NOMO-1 treated with DMSO at 0.1 percent for 48 hours (cell line): ENCODE measurements at regions not wholly inside any gene's neighbourhood (a gene's known extent, or its start where the extent isn't known, plus 50 kb on each side); places are given as distances from the start of the nearest gene placed in this dataset.
"Not testable (repeated sequence)": the region's sequence is repeated elsewhere in the genome, so short reads cannot be mapped to it uniquely, and the experiment has no call there.

Experiments used
- DNase-seq: peaks from one replicate; lab custom pipeline; 2025; ENCODE audit not compliant: unreplicated experiment; lab: John Stamatoyannopoulos, UW

- DNase-seq, result not testable (repeated sequence)
These were observed 459.0 kb upstream of the HTR1E start for GRCh38 chr6:86478316-86478715.

- no peak for DNase-seq
These were observed 459.7 kb upstream of the HTR1E start for GRCh38 chr6:86477500-86478148.

- no peak for DNase-seq
These were observed 461.0 kb upstream of the HTR1E start for GRCh38 chr6:86476311-86476710.

GRCh38 chr6:86474081-86474480 lies 463.2 kb upstream of the HTR1E start:
- DNase-seq, result no peak

- no peak for DNase-seq
These were observed 465.5 kb upstream of the HTR1E start for GRCh38 chr6:86471791-86472190.

- DNase-seq, result no peak
These were observed 477.4 kb upstream of the HTR1E start for GRCh38 chr6:86459978-86460377.

GRCh38 chr6:86456821-86457220 lies 480.5 kb upstream of the HTR1E start:
- DNase-seq, result no peak

- no peak for DNase-seq
These were observed 484.1 kb upstream of the HTR1E start for GRCh38 chr6:86453232-86453631.

GRCh38 chr6:86448398-86448797 lies 488.9 kb upstream of the HTR1E start:
- no peak for DNase-seq

- no peak for DNase-seq
These were observed 496.7 kb upstream of the HTR1E start for GRCh38 chr6:86440608-86441007.

GRCh38 chr6:86423571-86423970 lies 513.8 kb upstream of the HTR1E start:
- DNase-seq, result no peak

GRCh38 chr6:86412057-86412456 lies 525.3 kb upstream of the HTR1E start:
- no peak for DNase-seq

GRCh38 chr6:86407128-86407527 lies 530.2 kb upstream of the HTR1E start:
- DNase-seq, result no peak

- not testable (repeated sequence) for DNase-seq
These were observed 544.5 kb upstream of the HTR1E start for GRCh38 chr6:86392850-86393249.

GRCh38 chr6:86380571-86381125 lies 556.7 kb upstream of the HTR1E start:
- no peak for DNase-seq

- no peak for DNase-seq
These were observed 579.5 kb upstream of the HTR1E start for GRCh38 chr6:86357877-86358276.

GRCh38 chr6:86355271-86355670 lies 582.1 kb upstream of the HTR1E start:
- DNase-seq, result no peak

- no peak for DNase-seq
These were observed 605.4 kb upstream of the HTR1E start for GRCh38 chr6:86331919-86332318.

GRCh38 chr6:86331265-86331840 lies 606.0 kb upstream of the HTR1E start:
- no peak for DNase-seq

- DNase-seq, result no peak
These were observed 631.1 kb upstream of the HTR1E start for GRCh38 chr6:86306210-86306609.

GRCh38 chr6:86285876-86286275 lies 643.2 kb upstream of the SYNCRIP start:
- no peak for DNase-seq

- DNase-seq, result not testable (repeated sequence)
These were observed 642.3 kb upstream of the SYNCRIP start for GRCh38 chr6:86284809-86285480.
